ENCODE measurements at regions not wholly inside any gene's neighbourhood (a gene's known extent, or its start where the extent isn't known, plus 50 kb on each side); places are given as distances from the start of the nearest gene placed in this dataset.
A peak's percentile ranks its signal among the peaks of the same experiment; 100 is the strongest.

DNA sequence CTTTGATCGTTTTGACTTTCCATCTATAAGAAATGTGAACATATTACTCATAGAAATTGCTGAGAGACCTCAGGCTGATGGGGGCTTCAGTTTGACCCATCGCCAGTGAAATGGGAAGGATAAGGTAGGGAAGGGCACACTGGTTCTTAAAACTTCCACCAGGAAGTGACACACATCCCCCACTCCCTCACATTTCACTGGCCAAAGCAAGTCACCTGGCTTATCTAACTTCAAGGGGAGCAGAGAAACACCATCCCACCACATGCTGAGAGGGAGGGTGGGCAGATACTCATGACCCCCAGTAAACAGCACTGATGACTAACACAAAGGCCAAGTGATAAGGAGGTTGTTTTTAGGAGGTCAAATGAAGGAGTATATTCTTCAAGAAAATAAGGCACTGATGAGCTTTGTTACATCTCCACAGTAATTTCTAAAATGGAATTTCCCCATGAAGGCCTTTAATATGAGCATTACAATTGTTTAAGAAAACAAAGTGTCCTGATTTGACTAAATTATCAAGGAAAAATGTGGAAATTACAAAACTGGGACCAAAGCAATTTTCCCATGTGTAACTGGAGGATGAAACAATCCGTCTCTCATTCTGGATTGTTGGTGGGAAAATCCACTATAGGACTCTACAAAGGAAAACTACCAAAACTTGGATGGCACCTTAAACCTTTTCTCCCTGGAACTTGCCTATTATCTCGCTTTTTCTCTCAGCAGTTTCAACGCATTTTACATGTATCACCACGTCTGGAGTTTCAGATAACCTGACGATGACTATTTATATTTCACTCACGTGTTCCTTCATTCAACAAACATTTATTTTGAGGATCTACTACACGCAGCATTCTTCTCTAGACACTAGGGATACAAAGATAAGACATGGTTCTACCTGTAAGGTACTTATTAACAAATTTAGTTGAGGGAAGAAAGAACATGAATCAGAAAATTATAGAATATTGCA is 91.8 kb upstream of the EEA1 start:
- peak overlapping the region; percentile 25 for H3K27ac ChIP-seq (ENCODE audit: low read depth)
- H3K4me3 ChIP-seq (ENCODE audit: low read depth, low read length) = no peak overlapping the region
- H3K4me1 ChIP-seq (ENCODE audit: insufficient read depth) = no peaks in the 10 kb centered on the region
- WGBS = 81% methylated on average over 9 of the region's 9 CpGs
- no peaks in the 10 kb centered on the region for H3K36me3 ChIP-seq (ENCODE audit: insufficient read depth)
- DNase-seq (ENCODE audit: extremely low spot score) = no peak

DNA sequence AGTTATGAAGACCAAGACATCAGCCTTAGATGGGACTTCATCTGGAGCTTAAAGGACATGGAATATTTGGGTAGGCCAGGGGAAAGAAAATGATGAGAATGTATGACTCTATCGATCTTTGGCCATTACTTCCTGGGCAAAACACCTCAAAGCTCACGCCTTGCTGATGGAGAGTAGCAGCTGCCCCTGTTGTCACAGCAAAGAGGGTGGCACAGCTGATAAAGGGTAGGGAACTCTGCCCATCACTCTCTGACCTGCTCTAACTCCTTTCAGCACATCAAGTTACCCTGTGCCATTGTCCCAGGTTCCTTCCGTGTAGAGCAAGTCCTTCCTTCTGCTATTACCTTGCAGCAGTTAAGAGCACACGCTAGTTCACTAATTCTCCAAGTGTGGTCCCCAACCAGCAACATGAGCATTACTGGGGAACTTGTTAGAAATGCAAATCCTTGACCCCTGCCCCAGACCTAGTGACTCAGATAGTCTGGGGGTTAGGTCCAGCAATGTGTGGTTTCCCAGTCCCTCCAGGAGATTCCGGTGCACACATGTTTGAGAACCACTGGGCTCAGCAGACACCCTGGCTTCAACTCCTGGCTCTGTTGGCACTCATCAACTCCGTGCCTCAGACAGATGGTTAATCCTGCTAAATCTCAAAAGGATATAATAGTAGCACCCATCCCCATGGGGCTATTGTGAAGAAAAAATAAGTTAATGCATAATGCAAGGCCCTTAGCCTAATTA is 93.7 kb upstream of the EEA1 start:
- 94% methylated on average over 6 of the region's 6 CpGs for WGBS
- DNase-seq (ENCODE audit: extremely low spot score) = no peak
- no peaks in the 10 kb centered on the region for H3K4me1 ChIP-seq (ENCODE audit: insufficient read depth)
- H3K27ac ChIP-seq (ENCODE audit: low read depth) = no peak overlapping the region
- no peak overlapping the region for H3K4me3 ChIP-seq (ENCODE audit: low read depth, low read length)
- no peaks in the 10 kb centered on the region for H3K36me3 ChIP-seq (ENCODE audit: insufficient read depth)

DNA sequence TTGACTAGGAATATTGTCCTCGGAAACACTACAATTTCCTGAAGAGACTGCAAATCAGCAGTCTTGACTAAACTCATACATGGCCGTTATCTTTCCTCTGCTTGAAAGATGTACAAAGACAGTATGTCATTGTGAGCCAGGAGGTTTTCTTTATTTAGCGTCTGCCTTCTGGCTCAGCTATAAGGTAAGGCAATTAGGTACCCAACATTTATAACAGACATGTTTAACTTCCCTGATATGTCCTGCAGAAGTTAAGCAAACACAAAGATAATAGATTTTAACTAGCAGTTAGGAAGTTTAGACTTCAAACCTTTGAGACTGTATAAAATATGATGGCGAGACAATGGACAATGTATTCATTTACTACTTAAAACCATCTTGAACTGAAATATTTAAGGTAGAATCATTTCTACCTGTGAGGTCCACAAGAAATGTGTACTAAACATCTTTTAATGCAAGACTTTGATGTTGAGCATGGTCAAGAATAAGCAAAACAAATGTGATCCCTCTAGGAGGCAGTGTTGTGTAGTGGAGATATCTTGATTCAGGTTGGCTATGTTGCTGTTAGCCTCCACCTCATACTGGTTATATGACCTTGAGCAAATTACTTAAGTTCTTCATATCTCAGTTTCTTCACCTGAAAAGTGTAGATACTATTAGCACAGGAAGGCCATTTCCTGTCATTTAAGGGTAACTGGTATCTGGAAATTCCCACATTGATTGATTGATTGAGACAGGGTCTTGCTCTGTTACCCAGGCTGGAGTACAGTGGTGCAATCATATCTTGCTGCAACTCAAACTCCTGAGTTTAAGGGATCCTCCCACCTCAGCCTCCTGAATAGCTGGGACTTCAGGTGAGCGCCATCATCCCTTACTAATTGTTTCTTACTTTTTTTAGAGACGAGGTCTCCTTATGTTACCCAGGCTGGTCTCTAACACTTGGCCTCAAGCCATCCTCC is 96.3 kb upstream of the EEA1 start:
- Histone ChIP-seq H3K4me3 (ENCODE audit: low read depth, low read length) (no peak overlapping the region), H3K4me1 (ENCODE audit: insufficient read depth) (no peaks in the 10 kb centered on the region), H3K36me3 (ENCODE audit: insufficient read depth) (no peaks in the 10 kb centered on the region), H3K27ac (ENCODE audit: low read depth) (no peak overlapping the region)
- 78% methylated on average over 6 of the region's 6 CpGs for WGBS
- no peak for DNase-seq (ENCODE audit: extremely low spot score)

DNA sequence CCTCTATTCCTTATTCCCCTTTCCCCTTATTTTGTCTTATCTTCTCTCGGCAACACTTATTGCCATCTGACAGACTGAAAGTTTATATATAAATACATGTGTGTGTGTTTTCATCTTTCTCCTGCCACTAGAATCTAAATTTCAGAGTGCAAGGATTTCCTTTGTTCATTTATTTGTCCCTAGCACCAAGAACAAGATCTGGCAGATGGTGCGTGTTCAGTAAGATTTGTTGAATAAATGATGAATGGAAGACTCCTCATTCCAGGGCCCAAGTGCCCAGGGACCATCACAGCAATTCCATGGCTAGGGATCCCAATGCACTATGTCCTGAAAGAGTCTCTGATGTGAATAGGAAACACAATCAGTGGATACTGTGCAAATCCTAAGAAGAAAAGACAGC is 97.9 kb upstream of the EEA1 start:
- 82% methylated on average over 2 of the region's 2 CpGs for WGBS
- DNase-seq (ENCODE audit: extremely low spot score) = no peak
- no peak overlapping the region for H3K4me3 ChIP-seq (ENCODE audit: low read depth, low read length)
- no peak overlapping the region for H3K27ac ChIP-seq (ENCODE audit: low read depth)
- no peaks in the 10 kb centered on the region for H3K4me1 ChIP-seq (ENCODE audit: insufficient read depth)
- H3K36me3 ChIP-seq (ENCODE audit: insufficient read depth) = no peaks in the 10 kb centered on the region

DNA sequence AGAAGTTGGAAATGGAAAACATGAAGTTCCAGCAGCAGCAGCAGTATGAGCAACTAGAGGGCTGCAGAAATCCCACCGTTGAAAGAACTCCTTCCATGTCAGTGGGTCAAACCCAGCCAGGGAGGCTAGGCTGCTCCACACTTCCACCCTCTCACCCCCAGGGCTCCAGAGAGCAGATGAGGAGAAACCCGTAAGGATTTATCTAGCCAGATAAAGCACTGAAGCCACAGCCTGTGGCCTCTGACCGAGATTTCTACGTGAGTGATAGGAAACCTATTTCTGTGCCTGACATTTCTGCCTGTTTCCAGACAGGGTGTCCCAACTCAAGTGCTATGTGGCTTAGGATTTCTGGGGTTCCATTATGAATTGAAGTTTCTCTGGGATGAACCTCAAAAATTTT is 100.0 kb upstream of the EEA1 start:
- 89% methylated on average over 4 of the region's 4 CpGs for WGBS
- Histone ChIP-seq H3K36me3 (ENCODE audit: insufficient read depth) (no peaks in the 10 kb centered on the region), H3K4me1 (ENCODE audit: insufficient read depth) (no peaks in the 10 kb centered on the region), H3K4me3 (ENCODE audit: low read depth, low read length) (no peak overlapping the region), H3K27ac (ENCODE audit: low read depth) (no peak overlapping the region)
- no peak for DNase-seq (ENCODE audit: extremely low spot score)

DNA sequence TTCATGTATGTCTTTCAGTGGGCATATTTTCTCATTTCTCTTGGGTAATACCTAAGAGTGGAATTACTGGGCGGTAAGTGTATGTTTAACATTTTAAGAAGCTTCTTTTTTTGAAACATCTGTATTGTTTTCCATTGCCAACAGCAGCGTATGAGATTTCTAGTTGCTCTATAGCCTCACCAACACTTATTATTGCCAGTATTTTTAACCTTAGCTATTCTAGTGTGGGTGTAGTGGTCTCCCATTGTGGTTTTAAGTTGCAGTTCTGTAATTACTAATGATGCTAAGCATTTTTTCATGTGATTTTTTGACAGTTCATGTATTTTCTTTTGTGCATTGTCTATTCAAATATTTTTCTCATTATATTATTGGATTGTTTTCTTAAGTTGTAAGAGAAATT is 101.9 kb upstream of the EEA1 start:
- 69% methylated on average over 2 of the region's 2 CpGs for WGBS
- H3K36me3 ChIP-seq (ENCODE audit: insufficient read depth) = no peaks in the 10 kb centered on the region
- H3K4me3 ChIP-seq (ENCODE audit: low read depth, low read length) = no peak overlapping the region
- H3K4me1 ChIP-seq (ENCODE audit: insufficient read depth) = no peaks in the 10 kb centered on the region
- no peak overlapping the region for H3K27ac ChIP-seq (ENCODE audit: low read depth)
- no peak for DNase-seq (ENCODE audit: extremely low spot score)

DNA sequence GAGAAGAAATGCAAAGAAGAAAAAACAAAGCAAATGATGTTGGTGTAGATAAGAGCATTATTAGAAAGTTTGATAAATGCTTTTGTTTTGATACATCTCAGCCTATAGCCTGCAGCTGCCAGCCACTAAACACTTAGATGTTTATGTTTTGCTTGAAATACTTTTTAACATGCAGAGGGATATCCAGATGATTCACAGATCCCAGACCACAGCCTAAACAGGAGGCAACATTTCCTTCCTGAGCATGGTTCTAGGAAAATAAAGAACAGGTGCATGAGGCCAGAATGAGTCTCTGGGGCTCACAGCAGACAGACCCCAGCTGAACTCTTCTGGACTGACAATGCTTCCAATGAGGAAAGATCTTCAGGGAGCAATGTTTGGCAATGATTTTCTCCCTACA is 103.7 kb upstream of the EEA1 start:
- DNase-seq (ENCODE audit: extremely low spot score) = no peak
- no peak overlapping the region for H3K4me3 ChIP-seq (ENCODE audit: low read depth, low read length)

DNA sequence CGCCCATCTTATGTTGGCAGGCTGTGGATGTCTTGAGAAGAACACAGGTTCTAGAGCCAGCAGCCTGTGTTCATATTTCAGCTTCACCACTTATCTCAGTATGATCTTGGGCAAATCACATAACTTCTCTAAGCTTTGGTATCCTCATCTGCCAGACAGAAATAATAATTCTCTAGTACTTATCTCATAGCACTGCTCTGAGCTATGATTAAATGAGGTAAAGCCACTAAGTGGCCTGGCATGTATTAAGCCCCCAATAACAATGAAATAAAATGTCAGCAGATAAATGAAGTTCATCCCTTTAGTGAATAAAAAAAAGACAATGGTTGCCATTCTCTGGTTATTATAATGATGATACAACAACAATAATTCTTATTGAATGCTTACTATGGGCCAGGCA is 104.9 kb upstream of the EEA1 start:
- H3K4me1 ChIP-seq (ENCODE audit: insufficient read depth) = no peaks in the 10 kb centered on the region
- no peak overlapping the region for H3K27ac ChIP-seq (ENCODE audit: low read depth)
- no peak overlapping the region for H3K4me3 ChIP-seq (ENCODE audit: low read depth, low read length)
- H3K36me3 ChIP-seq (ENCODE audit: insufficient read depth) = no peaks in the 10 kb centered on the region
- WGBS = 99% methylated on average over 1 of the region's 1 CpG
- no peak for DNase-seq (ENCODE audit: extremely low spot score)

More for the DNA sequence above, 103.7 kb upstream of the EEA1 start:
- Histone ChIP-seq H3K4me1 (ENCODE audit: insufficient read depth) (no peaks in the 10 kb centered on the region), H3K27ac (ENCODE audit: low read depth) (no peak overlapping the region), H3K36me3 (ENCODE audit: insufficient read depth) (no peaks in the 10 kb centered on the region)

DNA sequence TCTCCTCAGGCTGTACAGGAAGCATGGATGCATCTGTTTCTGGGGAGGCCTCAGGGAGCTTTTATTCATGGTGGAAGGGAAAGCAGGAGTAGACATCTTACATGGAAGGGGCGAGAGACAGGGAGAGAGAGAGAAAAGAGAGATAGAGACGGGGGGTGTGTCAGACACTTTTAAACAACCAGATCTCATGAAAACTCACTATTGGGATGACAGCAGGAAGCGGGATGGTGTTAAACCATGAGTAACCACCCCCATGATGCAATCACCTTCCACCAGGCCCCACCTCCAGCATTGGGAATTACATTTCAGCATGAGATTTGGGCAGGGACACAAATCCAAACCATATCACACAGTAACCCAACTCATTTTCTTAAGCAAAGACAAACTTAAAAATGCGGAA is 110.0 kb upstream of the EEA1 start:
- no peak for DNase-seq (ENCODE audit: extremely low spot score)
- no peaks in the 10 kb centered on the region for H3K4me1 ChIP-seq (ENCODE audit: insufficient read depth)
- H3K27ac ChIP-seq (ENCODE audit: low read depth) = no peak overlapping the region
- H3K4me3 ChIP-seq (ENCODE audit: low read depth, low read length) = no peak overlapping the region
- WGBS = 82% methylated on average over 4 of the region's 4 CpGs
- no peaks in the 10 kb centered on the region for H3K36me3 ChIP-seq (ENCODE audit: insufficient read depth)

DNA sequence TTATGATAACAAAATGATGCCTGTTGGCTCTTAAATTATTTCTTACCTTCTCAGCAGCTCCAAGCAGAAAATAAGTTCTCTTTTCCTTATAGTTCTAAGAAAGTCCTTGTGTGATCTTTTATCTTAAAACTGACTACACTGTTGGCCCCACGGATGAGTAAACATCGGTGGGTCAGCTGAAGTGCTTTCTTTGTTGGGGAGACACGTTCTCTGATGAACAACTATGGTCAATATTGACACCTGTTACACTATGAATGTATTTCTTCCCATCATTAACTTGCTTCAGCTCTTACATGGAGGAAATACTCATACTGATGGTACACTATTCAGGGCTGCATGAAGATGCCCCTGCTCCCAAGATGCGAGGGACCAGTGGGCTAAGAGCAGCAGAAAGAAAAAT is 110.8 kb upstream of the EEA1 start:
- no peaks in the 10 kb centered on the region for H3K36me3 ChIP-seq (ENCODE audit: insufficient read depth)
- no peak overlapping the region for H3K27ac ChIP-seq (ENCODE audit: low read depth)
- WGBS = 78% methylated on average over 4 of the region's 4 CpGs
- no peaks in the 10 kb centered on the region for H3K4me1 ChIP-seq (ENCODE audit: insufficient read depth)
- H3K4me3 ChIP-seq (ENCODE audit: low read depth, low read length) = no peak overlapping the region
- no peak for DNase-seq (ENCODE audit: extremely low spot score)

DNA sequence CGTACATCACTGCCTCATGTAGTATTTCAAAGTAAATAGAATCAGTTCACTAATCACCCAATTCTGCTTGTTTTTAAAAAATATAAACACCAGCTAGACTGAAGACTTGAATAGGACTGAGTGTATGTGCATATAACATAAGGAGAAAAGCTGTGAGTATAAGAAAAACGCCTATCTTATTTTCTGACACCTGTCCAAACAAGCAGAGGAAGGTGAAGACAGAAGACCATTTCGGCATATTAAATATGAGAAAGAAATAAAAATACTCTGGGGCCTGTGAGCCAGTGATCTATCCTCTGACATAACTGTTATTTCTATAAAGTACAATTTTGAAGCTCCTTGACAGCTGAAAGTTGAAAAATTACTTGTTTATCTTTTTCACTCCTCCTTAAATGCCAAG is 111.3 kb upstream of the EEA1 start:
- no peaks in the 10 kb centered on the region for H3K36me3 ChIP-seq (ENCODE audit: insufficient read depth)
- no peak for DNase-seq (ENCODE audit: extremely low spot score)
- no peak overlapping the region for H3K27ac ChIP-seq (ENCODE audit: low read depth)
- no peaks in the 10 kb centered on the region for H3K4me1 ChIP-seq (ENCODE audit: insufficient read depth)
- no peak overlapping the region for H3K4me3 ChIP-seq (ENCODE audit: low read depth, low read length)
- 80% methylated on average over 3 of the region's 3 CpGs for WGBS

DNA sequence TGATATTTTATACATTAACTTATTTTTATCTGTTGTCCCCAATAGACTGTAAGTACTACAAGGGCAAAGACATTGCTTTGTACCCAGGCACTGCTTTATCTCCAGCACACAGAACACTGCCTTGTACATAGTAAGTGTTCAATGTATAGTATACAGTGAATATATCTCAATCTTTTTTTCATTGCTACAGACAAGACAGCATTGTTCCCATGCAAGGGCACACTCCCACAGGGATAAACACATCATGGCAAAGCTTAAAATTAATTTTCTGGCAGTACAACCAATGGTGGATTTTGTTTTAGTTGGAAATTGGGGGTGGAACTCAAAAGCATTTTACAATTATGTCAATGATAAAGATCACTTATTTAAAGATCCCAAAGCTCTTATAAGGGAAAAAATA is 112.3 kb upstream of the EEA1 start:
- Histone ChIP-seq H3K4me3 (ENCODE audit: low read depth, low read length) (no peak overlapping the region), H3K27ac (ENCODE audit: low read depth) (no peak overlapping the region), H3K4me1 (ENCODE audit: insufficient read depth) (no peaks in the 10 kb centered on the region), H3K36me3 (ENCODE audit: insufficient read depth) (no peaks in the 10 kb centered on the region)
- DNase-seq (ENCODE audit: extremely low spot score) = no peak

DNA sequence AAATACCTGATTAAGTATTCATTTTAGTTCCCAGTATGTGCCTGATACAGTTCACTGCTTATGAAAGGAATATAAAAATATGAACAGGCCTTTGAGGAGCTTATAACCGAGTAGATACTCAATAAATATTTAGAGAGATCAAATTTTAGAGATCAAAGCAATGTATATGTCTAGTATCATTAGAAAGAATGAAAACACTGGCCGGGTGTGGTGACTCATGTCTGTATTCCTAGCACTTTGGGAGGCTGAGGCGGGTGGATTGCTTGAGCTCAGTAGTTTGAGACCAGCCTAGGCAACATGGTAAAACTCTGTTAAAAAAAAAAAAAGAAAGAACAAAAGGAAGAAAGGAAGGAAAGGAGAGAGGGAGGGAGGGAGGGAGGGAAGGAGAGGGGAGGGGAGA is 113.2 kb upstream of the EEA1 start:
- DNase-seq (ENCODE audit: extremely low spot score) = no peak
- no peak overlapping the region for H3K27ac ChIP-seq (ENCODE audit: low read depth)
- WGBS = 65% methylated on average over 3 of the region's 3 CpGs
- H3K36me3 ChIP-seq (ENCODE audit: insufficient read depth) = no peaks in the 10 kb centered on the region
- H3K4me1 ChIP-seq (ENCODE audit: insufficient read depth) = no peaks in the 10 kb centered on the region
- no peak overlapping the region for H3K4me3 ChIP-seq (ENCODE audit: low read depth, low read length)

Data from urinary bladder (tissue), 3 donors.